ENCODE measurements at regions not wholly inside any gene's neighbourhood (a gene's known extent, or its start where the extent isn't known, plus 50 kb on each side); places are given as distances from the start of the nearest gene placed in this dataset.
A peak's percentile ranks its signal among the peaks of the same experiment; 100 is the strongest.
"Not testable (repeated sequence)": the region's sequence is repeated elsewhere in the genome, so short reads cannot be mapped to it uniquely, and the experiment has no call there.

- no peak for DNase-seq
Observed at GRCh38 chr16:59892376-59892775, 1158.3 kb upstream of the GOT2 start.

GRCh38 chr16:59887856-59888255 is 1153.7 kb upstream of the GOT2 start:
- no peak for DNase-seq

GRCh38 chr16:59886021-59886420 is 1151.9 kb upstream of the GOT2 start:
- peak in 16 of 56 donors; percentile 0 to 49 (median 11) for DNase-seq

GRCh38 chr16:59881376-59881775 is 1147.3 kb upstream of the GOT2 start:
- no peak for DNase-seq

- no peak for DNase-seq
Observed at GRCh38 chr16:59880611-59881010, 1146.5 kb upstream of the GOT2 start.

GRCh38 chr16:59878999-59879398 is 1144.9 kb upstream of the GOT2 start:
- DNase-seq = no peak

- DNase-seq = peak in 5 of 56 donors; percentile 0 to 8 (median 1)
Observed at GRCh38 chr16:59878479-59878878, 1144.4 kb upstream of the GOT2 start.

- DNase-seq = no peak
Observed at GRCh38 chr16:59864981-59865666, 1131.0 kb upstream of the GOT2 start.

GRCh38 chr16:59859676-59860402 is 1125.7 kb upstream of the GOT2 start:
- no peak for DNase-seq

- no peak for DNase-seq
Observed at GRCh38 chr16:59854846-59855439, 1120.8 kb upstream of the GOT2 start.

GRCh38 chr16:59849716-59850115 is 1115.6 kb upstream of the GOT2 start:
- no peak for DNase-seq

GRCh38 chr16:59848296-59848695 is 1114.2 kb upstream of the GOT2 start:
- DNase-seq = peak in 30 of 56 donors; percentile 0 to 58 (median 10)

- DNase-seq = no peak
Observed at GRCh38 chr16:59840169-59840568, 1106.1 kb upstream of the GOT2 start.

GRCh38 chr16:59826767-59827166 is 1092.7 kb upstream of the GOT2 start:
- DNase-seq = no peak

GRCh38 chr16:59809488-59809887 is 1075.4 kb upstream of the GOT2 start:
- not testable (repeated sequence) for DNase-seq

- no peak for DNase-seq
Observed at GRCh38 chr16:59783191-59783590, 1049.1 kb upstream of the GOT2 start.

- DNase-seq = no peak
Observed at GRCh38 chr16:59773330-59773729, 1039.2 kb upstream of the GOT2 start.

GRCh38 chr16:59759296-59759695 is 1025.2 kb upstream of the GOT2 start:
- no peak for DNase-seq

- no peak for DNase-seq
Observed at GRCh38 chr16:59758848-59759247, 1024.7 kb upstream of the GOT2 start.

- DNase-seq = no peak
Observed at GRCh38 chr16:59754854-59755253, 1020.7 kb upstream of the GOT2 start.

GRCh38 chr16:59749662-59750336 is 1015.7 kb upstream of the GOT2 start:
- DNase-seq = no peak

GRCh38 chr16:59748531-59748930 is 1014.4 kb upstream of the GOT2 start:
- DNase-seq = no peak
